ENCODE measurements at regions not wholly inside any gene's neighbourhood (a gene's known extent, or its start where the extent isn't known, plus 50 kb on each side); places are given as distances from the start of the nearest gene placed in this dataset.
"Not testable (repeated sequence)": the region's sequence is repeated elsewhere in the genome, so short reads cannot be mapped to it uniquely, and the experiment has no call there.

DNA sequence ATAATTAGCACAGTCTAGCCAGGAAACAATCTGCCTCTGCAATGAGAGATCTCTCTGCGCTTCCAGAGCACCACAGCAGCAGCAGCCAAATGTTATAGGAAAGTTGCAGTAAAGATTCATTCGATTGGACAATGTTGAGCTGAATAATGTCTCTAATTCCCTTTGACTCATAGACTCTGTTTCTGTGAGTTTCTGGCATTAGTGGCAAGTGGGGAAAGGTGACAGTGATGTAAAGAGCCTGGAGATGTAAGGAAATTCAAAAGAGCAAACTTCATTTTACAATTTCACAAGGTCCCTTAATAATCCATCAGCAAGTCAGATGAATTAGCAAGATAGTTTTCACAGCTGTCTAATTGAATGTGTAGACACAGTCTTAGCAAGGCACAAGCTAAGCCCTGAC is 184.4 kb downstream of the VEGFC start:
- TF ChIP-seq JUND (IDR thresholded peaks at IDR 0.05; ENCODE audit: low read depth), result no peak
- no peak for DNase-seq (ENCODE audit: low read depth in 1 of 2, low spot score in 1 of 2)
- in situ Hi-C loops (cut with HindIII; ENCODE audit: low pct_unique_long_range_greater_than_20kb, low sequenced_read_pairs), result no loop called here

DNA sequence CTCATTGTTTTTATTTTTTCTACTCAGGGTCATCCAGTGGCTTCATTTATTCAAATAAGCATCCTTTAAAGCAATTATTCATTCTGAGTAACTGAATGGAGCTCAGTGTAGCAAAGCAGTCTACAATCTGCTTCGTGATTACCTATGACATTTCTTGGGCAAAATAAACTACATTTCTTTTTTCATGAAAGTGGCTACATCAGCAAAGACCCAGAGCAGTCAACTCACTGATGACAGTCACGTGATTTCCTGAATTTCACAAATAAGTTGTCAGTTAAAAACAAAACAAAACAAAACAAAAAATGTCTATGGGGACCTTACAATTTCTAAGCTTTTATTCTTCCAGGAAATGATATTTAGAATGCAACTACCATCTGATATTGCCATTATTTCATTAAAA is 182.1 kb downstream of the VEGFC start:
- no peak for TF ChIP-seq JUND (IDR thresholded peaks at IDR 0.05; ENCODE audit: low read depth)
- DNase-seq (ENCODE audit: low read depth in 1 of 2, low spot score in 1 of 2), result no peak
- in situ Hi-C loops (cut with HindIII; ENCODE audit: low pct_unique_long_range_greater_than_20kb, low sequenced_read_pairs), result no loop called here

DNA sequence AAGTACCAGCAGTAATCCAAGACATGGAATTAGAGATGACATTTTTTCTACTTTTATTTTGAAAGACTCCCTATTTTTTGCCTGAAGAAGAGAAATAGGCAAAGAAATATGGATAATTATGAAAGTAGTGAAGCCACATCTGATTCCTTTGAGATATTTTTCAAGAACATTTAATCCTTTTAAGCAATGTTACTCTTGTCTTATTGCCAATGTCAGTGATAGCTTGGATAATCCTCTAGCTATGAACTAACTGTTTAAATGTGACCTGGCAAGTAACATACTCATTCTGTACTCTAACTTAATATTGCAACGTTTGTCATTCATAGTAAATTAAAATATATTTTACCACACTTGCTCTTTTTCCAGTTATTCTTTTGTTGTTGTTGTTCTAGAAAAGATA is 181.3 kb downstream of the VEGFC start:
- in situ Hi-C loops (cut with HindIII; ENCODE audit: low pct_unique_long_range_greater_than_20kb, low sequenced_read_pairs), result no loop called here
- DNase-seq (ENCODE audit: low read depth in 1 of 2, low spot score in 1 of 2), result no peak
- no peak for TF ChIP-seq JUND (IDR thresholded peaks at IDR 0.05; ENCODE audit: low read depth)

DNA sequence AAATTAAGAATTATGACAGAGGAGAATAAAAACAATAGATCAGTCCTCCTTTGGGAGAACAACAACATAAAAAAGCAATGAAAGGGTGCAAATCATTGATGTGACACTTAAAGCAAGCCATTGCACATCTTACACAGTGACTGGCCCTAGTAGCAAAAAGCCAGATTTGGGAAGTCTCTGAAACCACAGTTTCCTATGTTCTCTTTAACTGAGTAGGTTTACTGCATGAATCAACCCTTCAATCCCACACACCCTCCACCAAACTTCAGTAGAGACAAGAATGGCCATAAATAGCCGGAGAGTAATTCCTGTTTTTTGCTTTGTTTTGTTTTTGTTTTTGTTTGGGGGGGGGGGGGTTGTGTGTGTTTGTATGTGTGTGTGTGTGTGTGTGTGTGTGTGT is 180.8 kb downstream of the VEGFC start:
- no peak for TF ChIP-seq JUND (IDR thresholded peaks at IDR 0.05; ENCODE audit: low read depth)
- in situ Hi-C loops (cut with HindIII; ENCODE audit: low pct_unique_long_range_greater_than_20kb, low sequenced_read_pairs), result no loop called here
- no peak for DNase-seq (ENCODE audit: low read depth in 1 of 2, low spot score in 1 of 2)

DNA sequence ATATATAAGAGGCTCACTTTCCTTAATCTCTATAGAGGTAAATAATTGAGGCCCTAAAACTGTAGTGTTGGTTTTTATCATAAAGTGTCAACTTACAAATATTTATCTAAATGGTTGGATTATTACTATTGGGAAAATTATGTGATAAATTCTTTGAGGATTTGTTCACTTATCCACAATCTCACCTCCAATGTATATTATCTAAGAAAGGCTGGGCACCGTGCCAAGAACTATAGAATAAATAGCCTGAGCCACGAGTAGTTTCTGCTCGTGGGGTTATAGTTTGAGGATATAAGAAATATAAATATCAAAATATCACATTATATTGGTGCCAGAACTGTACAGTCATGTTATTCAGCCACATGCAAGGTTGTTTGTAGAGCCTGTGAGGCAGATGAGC is 177.9 kb downstream of the VEGFC start:
- DNase-seq (ENCODE audit: low read depth in 1 of 2, low spot score in 1 of 2), result no peak
- no peak for TF ChIP-seq JUND (IDR thresholded peaks at IDR 0.05; ENCODE audit: low read depth)
- in situ Hi-C loops (cut with HindIII; ENCODE audit: low pct_unique_long_range_greater_than_20kb, low sequenced_read_pairs), result no loop called here

DNA sequence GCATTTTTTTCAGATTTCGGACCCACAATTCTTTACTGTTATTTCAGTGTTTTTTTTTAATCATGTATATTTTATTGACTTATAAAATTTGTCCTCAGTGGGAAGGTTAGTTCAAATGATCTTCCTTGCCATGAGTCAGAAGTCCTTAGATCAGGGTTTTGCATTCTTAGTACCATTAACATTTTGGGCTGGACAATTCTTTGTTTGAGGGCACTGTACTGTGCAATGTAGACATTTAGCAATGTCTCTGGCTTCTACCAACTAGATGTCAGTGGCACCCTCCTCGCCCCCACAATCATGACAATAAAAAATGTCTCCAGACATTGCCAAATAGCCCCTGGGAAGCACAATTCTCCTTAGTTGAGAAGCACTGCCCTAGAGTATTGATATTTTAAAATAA is 176.6 kb downstream of the VEGFC start:
- in situ Hi-C loops (cut with HindIII; ENCODE audit: low pct_unique_long_range_greater_than_20kb, low sequenced_read_pairs), result no loop called here
- no peak for TF ChIP-seq JUND (IDR thresholded peaks at IDR 0.05; ENCODE audit: low read depth)
- DNase-seq (ENCODE audit: low read depth in 1 of 2, low spot score in 1 of 2), result no peak

DNA sequence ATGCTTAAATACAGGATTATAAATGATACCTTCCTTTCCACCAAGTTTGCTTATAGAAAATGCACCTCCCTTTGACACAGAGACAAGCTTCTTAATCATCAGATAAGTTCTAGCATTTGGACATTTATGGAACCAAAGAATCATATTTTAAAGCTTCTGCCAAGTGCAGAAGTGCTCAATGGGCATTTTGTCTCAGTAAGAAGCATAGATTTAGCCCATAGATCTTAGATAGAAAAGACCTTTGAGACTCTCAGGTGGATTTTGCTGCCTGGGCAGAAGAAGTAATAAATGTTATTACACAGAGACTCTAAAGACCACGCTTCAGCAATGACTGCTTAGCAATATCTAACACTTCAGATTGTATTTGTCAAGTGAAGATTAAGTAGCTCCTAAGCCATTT is 174.6 kb downstream of the VEGFC start:
- no peak for TF ChIP-seq JUND (IDR thresholded peaks at IDR 0.05; ENCODE audit: low read depth)
- DNase-seq (ENCODE audit: low read depth in 1 of 2, low spot score in 1 of 2), result no peak
- in situ Hi-C loops (cut with HindIII; ENCODE audit: low pct_unique_long_range_greater_than_20kb, low sequenced_read_pairs), result no loop called here

DNA sequence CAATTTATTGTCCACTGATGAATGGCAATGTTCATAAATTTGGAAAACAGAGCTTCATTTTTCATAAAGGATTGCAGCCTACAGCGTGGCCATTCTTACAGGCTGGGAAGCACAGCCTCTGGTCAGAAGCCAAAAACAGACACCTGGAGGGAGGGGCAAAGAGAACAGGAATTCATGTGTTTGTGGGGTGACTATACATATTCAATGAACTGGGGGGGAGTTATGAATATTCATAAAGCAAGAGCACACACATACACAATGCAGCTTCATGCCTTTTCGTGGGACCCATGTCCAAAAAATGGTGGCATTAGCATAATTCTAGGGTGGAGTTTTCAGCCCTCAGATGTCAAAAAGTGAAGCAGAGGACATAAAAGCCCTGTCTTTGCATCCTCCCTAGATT is 173.3 kb downstream of the VEGFC start:
- no peak for TF ChIP-seq JUND (IDR thresholded peaks at IDR 0.05; ENCODE audit: low read depth)
- no peak for DNase-seq (ENCODE audit: low read depth in 1 of 2, low spot score in 1 of 2)
- in situ Hi-C loops (cut with HindIII; ENCODE audit: low pct_unique_long_range_greater_than_20kb, low sequenced_read_pairs), result no loop called here

DNA sequence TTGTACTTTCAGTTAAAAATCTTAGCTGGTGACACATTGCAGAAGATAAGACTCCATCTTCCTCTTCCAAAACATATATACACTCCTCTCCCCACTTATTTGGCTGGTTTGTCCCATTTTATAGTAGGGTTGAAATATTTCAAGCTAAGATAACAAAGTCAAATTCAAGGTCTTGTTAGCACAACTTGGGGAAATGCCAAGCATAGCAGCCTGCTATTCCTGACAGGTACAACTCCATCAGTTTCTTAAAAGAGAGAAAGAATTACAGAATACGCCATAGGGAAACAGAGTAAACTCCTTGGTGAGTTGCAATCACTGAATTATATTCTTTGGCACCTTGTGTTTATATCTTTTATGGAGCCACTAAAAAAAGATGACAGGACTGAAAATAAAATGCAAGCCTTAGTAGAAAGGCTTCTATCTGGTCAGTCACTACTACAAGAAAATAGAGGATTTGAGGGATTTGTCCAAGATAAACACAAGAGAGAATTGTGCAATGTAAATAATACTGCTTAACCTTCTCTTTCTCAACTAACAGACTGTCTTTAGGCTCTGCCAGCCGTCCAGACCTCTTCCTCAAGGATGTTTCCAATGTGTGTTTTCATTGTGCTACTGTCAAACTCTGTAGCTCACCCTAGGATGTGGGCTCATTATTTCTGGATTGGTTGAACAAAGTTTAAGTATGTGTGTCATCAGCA is 170.3 kb downstream of the VEGFC start:
- no peak for DNase-seq (ENCODE audit: low read depth in 1 of 2, low spot score in 1 of 2)
- in situ Hi-C loops (cut with HindIII; ENCODE audit: low pct_unique_long_range_greater_than_20kb, low sequenced_read_pairs), result no loop called here
- TF ChIP-seq JUND (IDR thresholded peaks at IDR 0.05; ENCODE audit: low read depth), result no peak

DNA sequence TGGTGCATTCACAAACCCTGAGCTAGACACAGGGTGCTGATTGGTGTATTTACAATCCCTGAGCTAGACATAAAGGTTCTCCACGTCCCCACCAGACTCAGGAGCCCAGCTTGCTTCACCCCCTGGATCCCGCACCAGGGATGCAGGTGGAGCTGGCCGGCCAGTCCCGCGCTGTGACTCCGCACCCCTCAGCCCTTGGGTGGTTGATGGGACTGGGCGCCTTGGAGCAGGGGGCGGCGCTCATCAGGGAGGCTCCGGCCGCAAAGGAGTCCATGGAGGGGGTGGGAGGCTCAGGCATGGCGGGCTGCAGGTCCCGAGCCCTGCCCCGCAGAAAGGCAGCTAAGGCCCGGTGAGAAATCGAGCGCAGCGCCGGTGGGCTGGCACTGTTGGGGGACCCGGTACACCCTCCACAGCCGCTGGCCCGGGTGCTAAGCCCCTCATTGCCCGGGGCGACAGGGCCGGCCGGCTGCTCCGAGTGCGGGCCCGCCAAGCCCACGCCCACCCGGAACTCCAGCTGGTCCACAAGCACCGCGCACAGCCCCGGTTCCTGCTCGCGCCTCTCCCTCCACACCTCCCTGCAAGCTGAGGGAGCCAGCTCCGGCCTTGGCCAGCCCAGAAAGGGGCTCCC is 167.6 kb downstream of the VEGFC start:
- DNase-seq (ENCODE audit: low read depth in 1 of 2, low spot score in 1 of 2); in situ Hi-C loops (cut with HindIII; ENCODE audit: low pct_unique_long_range_greater_than_20kb, low sequenced_read_pairs): not testable (repeated sequence)

DNA sequence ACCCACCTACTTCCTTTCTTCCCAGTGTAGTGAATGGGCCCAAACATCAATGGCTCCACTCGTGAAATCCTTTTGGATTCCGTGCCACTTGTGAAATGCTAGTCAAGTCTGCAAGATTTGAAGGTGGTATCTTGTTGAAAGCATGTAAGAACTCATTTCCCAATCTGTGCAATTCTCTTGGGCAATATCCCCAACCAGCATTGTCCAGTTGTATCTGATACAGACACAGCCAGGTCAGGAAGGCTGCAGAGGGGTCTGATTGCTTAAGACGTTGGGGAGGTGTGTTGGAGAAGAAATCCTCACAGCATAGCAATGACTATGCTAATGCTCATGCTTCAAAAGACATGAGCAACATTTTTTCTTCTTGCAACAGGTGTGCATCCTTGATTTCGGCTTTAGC is 164.8 kb downstream of the VEGFC start:
- DNase-seq (ENCODE audit: low read depth in 1 of 2, low spot score in 1 of 2), result no peak
- in situ Hi-C loops (cut with HindIII; ENCODE audit: low pct_unique_long_range_greater_than_20kb, low sequenced_read_pairs), result no loop called here
- no peak for TF ChIP-seq JUND (IDR thresholded peaks at IDR 0.05; ENCODE audit: low read depth)

DNA sequence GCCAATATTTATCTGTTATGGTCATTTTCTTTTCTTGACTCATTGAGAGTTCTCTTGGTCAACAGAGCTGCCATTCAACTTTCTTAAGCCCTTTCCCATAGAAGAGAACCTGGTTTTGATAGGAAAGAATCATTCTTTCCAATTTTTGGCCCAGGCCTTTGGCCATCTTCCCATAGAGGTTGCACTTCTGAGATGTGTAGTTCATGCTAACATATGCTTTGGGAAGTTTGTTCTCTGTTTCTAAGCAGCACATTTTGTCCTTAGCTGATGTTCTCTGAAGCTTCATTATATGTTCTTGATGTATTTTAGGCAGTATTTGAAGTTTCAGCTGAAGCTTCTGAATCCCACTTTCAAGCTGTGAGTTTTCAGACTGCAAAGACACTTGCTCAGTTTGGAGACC is 161.1 kb downstream of the VEGFC start:
- no peak for TF ChIP-seq JUND (IDR thresholded peaks at IDR 0.05; ENCODE audit: low read depth)
- no peak for DNase-seq (ENCODE audit: low read depth in 1 of 2, low spot score in 1 of 2)
- in situ Hi-C loops (cut with HindIII; ENCODE audit: low pct_unique_long_range_greater_than_20kb, low sequenced_read_pairs), result no loop called here

Measured in T47D (cell line).